Ureter (tissue), 1 donor: ENCODE measurements at regions not wholly inside any gene's neighbourhood (a gene's known extent, or its start where the extent isn't known, plus 50 kb on each side); places are given as distances from the start of the nearest gene placed in this dataset.
"Not testable (repeated sequence)": the region's sequence is repeated elsewhere in the genome, so short reads cannot be mapped to it uniquely, and the experiment has no call there.

Experiments
- DNase-seq: peaks from one replicate; pipeline ENCODE4 v3.0.0-alpha.2; 2020; ENCODE audit warnings: low spot score
- donor health status: DM: yes; HTN: yes; CAD: no.

DNA sequence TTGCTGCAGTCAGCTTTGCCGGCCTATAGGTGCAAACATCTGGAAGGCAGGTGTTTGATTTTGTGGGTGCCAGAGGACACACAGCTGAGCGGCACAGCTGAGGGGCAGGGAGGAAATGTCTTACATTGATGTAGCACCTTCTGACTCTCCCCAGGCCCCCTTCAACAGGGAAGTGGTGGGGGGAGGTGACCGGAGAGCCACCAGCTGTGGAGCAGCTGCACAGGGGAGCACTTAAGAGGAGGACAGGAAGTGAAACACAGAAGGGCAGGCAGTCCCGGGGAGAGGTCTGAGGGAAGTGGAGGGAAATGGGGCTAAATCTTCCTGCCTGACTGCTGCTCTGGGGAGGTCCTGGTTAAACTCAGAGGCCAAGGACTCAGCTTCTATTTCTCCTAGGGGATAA lies 409.1 kb downstream of the TNS1 start:
- DNase-seq: no peak

DNA sequence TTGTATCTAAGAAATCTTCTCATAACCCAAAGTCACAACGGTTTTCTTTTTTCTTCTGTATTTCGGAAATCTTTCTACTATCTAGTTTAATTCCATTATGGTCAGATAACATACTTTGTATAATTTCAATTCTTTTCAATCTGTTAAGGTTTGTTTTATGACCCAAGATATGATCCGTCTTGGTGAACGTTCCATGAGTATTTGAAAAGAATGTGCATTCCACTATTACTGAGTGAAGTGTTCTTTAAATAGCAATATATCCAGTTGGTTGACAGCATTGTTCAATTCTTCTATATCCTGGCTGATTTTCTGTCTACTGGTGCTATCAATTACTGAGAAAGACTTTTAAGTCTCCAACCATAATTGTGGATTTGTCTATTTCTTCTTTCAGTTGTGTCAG lies 414.5 kb downstream of the TNS1 start:
- no peak for DNase-seq

DNA sequence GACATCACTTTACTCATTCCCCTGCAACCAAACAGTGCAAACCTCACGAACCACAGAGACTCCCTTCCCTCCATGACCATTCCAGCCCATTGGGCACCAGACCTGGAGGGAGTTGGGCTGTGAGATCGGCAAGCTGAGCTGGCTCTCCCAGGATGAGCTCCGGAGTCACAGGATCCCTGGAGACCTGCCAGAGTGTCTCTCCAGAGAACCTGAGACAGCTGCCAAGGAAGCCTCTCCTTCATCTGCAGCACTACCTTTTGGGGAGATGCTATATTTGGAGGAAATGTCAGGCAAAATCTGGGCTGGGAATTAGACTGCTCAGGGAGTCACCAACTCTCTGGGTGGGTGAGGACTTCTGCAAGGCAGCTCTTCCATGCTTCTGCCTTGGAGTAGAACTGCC lies 417.4 kb downstream of the TNS1 start:
- DNase-seq: no peak

DNA sequence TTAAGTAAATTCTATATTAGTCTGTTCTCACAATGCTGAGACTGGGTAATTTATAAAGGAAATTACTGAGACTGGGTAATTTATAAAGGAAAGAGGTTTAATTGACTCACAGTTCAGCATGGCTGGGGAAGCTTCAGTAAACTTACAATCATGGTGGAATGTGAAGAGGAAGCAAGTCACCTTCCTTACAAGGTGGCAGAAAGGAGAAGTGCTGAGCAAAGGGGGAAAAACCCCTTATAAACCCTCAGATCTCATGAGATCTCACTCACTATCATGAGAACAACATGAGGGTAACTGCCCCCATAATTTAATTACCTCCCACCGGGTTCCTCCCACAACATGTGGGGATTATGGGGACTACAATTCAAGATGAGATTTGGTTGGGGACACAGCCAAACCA lies 422.4 kb downstream of the TNS1 start:
- not testable (repeated sequence) for DNase-seq

DNA sequence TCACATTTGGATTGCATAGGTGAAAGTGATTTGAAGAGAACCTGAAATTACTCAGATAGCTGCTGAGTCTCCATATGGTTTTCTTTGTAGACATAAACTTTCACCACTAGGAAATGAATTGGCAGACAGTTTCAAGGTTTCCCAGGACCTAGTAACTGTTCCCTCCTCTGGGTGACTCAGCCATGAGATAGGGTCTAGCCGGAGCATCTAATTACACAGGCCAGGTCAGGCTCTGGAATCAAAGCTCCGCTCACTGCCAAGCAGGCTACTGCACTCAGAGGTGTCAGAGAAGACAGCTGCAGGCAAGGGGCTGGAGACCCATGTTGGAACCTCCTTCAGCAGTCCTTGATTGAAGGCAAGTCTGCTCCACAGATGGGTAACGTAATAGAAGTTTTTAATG lies 429.2 kb downstream of the TNS1 start:
- DNase-seq: no peak

DNA sequence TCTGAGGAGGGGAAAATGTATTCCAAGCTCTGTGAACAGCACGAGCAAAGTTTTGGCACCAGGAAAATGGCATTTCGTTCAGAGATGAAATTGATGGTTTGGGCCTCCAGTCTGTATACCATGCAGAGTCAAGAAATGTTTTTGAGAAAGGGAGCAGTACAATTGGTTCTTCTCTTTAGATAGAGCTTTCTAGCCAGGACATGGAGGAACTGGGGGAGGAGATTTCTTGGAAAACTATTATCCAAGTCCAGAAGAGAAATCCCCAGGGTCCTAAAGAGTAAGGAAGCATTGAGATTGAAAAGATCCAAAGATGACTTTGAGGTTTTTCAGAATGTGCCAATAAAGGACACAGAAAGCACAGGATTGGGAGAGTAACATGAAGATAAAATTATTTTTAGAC lies 432.4 kb downstream of the TNS1 start:
- no peak for DNase-seq

DNA sequence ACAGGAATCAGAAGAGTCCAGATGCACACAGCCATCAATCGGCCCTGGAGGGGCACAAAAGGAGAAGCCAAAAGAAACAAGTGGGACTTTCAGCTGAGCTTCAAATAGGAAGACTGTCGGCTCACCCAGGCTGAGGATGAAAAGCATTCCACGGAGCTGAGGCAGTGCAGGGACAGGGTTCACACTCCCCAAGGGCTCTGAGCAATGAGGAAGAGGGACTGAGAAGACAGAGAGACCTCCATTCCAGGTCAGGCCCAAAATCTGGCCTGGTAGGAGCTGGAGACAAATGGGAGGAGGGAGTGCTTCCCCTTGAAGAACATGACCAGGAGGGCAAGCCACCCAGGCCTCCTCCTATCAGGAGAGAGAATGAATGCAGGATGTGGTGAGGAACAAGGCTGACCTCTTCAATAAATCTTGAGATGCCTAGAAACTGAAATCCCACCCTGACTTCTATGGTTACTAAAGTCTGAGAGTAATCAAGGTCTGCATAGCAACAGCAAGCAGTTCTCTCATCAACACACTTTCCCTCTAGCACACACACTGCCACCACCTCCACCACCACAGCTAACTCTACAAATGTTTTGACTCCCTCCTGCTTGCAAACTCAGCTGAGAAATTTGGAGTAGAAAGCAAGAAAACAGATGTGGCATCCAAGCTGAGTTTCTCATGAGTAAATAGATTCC lies 434.4 kb downstream of the TNS1 start:
- DNase-seq: no peak

DNA sequence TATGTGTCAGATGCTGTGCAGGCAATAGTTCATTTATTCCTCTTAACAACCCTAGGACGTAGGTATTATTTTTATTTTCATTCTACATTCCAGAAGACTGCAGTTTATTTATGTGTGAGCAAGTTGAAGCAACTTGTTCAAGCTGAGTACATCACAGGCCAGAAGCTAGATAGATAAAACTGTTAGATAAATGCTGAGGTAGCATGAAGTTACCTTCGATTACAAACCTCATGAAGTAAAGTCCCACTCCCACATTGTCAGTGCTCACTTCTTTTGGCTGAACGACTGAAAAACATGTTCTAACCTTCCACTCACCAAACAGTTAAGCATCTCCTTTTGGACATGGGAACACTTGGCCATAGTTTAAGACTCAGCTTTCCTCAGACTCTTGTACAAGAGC lies 439.2 kb downstream of the TNS1 start:
- DNase-seq: no peak

DNA sequence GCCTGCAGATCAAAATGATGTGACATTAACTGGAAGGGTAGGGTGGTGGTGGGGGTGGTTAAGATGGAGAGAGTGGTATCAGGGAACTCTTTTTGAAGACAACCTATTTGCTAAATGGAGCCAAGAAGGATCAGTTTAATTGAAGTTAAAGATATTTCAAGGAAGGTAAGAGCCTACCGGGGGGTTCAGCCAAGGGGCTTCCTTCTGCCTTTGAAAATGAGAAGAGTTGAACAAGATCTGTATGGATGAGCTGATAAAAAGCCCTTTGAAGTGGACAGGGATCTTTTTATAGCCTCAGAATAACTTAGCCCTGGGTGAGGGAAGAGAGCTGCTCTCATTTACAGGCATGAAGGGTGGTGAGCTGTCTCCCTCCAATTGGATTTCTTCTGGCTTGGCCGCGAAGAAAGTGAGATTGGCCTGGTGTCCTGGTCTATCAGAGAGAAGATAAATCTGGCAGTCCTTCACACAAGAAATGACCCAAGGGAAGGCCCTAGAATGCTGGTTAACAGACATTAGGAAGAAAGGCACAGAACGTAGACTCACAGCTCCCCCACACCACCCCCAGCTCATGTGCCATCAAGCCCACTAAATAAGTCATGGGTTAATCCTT lies 439.8 kb downstream of the TNS1 start:
- DNase-seq: no peak

DNA sequence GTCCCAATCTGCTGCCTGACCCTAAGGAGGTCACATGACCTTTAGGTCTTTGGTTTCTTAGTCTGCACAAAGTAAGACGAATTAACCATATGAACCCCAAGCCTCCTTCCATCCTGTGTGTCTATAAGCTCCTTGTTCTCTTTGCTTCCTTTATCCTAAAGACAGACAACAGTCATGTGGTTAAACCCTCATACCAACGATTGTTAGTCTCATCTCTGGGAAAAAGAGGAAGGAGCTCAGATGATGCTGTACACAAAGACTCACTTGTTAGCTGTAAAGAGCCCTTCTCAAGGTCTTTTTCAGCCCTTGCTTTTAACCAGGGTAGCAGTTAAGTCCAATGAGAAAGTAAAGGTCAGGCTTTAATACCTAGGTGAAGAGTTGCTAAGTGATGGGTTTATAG lies 443.7 kb downstream of the TNS1 start:
- no peak for DNase-seq

DNA sequence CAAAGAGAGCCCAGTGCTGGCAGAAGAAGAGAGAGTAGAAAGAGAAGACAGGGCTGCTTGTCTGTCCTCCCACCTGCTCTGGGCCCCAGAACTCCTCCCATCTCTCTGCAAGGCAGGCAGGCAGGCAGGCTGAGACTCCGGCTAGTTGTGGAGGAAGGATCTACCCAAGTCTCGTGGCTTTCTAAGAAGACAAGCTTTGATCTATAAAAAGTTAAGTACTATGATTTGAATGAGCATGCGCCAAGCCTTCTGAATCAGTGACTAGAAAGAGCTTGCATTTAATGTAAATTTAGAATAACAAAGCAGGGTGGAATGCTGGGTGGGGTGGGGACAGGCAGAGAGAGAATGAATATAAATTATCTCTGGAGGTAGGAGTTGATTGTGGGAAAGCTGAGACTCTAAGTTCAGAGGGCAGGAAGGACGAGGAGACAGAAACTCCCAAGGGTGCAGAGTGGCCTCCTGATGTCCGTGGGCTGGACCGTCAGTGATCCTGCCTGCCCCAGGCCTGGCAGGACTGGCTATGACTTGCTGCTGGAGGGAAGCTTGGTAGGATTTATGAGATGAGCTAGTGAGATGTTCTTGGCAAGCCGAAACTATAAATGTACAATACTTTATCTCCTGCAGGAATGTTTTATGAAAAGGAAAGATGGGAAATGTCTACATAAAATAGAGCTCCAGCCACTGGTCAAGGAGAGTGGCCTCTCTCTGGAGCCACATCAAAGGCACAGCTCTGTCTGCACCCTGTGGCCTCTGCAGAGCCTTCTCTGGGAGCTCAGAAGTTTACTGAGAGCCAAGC lies 447.5 kb downstream of the TNS1 start:
- peak; percentile 52 for DNase-seq

DNA sequence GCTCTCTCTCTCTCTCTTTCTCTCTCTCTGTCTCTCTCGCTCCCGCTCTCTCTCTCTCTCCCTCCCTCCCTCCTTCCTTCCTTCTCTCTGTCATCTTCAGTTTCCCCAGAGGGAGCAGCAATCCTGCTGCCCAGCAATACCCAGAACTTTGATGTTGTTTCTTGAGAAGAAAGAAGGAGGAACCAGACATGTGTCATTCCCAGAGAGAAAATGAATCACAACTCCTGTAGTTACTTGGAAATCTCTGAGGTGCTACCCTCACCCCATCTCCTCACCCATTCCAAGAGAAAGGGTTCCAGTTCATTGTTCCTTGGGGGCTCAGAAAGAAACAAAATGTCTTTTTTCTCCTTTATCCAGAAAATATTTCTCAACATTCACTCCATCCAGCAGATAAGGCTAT lies 449.1 kb downstream of the TNS1 start:
- DNase-seq: no peak

DNA sequence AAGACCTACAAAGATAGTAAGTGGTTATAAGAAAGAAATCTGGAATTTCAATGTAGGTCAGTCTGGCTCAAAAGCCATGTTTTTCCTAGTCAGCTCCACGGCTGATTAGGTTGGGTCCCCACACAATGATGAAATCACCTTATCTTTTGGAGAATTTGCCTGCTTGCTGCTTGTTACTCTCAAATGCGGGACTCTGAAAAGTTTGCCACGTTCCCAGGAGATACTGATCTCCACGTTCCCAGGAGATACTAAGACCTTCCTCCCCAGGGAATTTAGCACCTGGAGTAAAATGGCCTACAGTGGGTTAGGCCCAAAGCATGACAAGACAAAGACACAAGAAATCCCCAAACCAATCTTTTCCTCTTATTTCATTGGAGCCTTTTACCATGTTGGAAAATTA lies 449.6 kb downstream of the TNS1 start:
- no peak for DNase-seq

DNA sequence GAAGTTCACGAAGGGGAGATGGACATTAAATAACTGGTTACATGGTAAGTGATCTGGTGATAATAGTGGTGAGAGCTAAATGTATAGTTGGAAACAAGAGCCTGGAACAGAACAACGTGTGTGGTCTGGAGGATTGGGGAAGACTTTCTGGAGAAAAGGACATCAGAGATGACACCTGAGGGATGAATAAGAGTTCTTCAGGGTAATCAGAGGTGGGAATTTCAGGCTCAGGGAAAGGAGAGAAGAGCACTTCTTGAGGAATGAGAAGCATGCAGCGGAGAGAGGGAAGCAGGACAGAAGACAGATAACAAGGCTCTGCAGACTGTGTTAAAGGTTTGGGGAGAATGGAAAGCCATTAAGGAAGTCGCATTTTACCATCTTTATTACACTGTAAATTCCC lies 450.7 kb downstream of the TNS1 start:
- DNase-seq: no peak

DNA sequence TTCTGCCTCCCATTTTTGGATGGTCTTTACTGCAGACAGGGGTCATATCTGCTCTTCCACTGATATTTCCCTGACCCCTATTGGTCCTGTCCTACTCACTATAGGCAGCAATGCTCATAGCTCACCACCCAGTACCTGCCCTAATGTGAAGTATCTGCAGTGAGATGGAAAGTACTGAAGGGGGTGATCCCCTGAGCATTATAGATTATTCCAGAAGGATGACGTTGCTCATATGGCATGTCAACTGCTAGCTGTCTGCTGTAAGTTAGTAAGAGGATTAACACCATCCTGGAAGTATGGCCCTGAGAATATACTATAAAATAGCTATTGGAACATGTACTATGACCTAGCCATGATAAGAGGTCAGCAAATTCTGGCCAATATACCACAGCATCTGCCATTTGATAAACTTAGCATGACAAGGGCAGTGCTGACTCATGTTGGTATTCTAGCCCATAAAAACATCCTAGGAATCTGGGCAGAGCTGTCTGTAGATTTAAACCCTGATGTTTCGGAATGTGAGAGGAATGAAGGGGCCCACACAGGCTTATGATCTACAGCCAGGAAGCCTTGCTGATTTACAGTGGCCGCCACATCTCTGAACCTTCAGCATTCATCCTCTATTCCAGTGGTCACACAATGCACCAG lies 451.4 kb downstream of the TNS1 start:
- DNase-seq: no peak

DNA sequence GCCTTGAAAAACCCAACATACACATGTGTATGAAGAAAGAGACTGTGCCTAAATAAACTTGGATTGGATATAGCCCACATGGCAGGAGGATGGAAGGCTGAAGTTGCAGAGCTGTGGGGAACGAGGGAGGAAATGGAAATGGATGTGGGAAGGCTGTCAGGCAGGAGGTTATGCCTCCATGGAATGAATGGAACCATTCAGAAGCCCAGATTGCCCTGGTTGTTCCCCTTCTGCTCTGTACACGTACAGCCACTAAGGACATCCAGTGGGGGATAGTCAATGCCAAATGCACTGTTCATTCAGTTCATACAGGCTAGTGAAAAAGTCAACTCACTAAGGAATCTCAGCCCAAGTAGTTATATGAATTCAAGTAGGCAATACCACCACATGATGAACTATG lies 463.7 kb downstream of the TNS1 start:
- DNase-seq: no peak

DNA sequence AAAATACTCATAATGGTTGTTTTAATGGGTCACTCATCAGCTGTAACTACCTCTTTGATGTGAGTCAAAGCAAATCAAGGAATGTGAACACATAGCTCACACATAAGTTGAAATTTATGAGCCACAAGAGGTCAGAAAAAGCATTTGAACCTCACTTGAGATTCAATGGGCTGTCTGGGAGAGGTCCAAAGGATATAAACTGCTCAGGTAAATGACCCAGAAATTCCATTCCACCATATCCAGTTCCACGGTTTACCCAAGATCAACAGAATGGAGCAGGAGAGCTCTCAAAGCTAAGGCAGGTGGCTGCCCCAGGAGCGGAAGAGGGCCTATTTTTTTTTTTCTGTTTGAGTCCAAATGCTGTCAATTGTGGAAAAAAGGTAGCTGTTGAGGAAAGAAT lies 464.1 kb downstream of the TNS1 start:
- DNase-seq: no peak

DNA sequence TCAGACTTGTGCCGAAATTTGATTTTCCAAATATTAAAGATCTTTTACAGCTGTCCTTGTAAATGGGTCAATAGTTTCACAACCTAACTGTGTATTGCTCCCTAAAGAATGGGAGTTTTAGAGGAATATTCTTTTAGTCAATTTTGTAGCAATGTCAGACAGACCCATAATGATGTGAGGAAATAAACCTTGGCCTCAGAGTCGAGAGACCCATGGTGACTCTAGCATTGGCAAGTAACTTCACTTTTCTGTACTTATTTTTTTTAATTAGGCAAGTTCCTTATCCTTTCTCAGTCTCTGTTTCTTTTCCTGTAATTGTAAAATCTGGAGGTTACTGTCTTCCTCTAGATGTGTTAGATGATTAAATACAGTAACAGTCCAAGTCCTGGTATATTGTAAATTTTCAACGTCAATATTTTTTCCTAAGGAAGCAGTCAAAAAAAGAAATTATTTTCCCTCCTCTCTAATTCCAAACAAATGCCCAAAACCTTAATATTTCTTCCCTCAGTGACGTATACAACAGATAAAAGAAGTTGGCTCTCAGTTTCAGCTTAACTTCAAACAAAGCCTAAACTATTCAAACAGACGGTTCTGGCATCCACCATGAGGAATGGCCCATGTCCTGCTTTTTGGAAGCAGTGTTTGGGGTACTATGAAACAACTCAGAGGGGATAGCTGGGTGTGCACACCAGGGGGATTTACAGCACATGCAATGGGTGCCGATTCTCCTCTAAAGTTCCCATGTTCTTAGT lies 466.7 kb downstream of the TNS1 start:
- DNase-seq: no peak

DNA sequence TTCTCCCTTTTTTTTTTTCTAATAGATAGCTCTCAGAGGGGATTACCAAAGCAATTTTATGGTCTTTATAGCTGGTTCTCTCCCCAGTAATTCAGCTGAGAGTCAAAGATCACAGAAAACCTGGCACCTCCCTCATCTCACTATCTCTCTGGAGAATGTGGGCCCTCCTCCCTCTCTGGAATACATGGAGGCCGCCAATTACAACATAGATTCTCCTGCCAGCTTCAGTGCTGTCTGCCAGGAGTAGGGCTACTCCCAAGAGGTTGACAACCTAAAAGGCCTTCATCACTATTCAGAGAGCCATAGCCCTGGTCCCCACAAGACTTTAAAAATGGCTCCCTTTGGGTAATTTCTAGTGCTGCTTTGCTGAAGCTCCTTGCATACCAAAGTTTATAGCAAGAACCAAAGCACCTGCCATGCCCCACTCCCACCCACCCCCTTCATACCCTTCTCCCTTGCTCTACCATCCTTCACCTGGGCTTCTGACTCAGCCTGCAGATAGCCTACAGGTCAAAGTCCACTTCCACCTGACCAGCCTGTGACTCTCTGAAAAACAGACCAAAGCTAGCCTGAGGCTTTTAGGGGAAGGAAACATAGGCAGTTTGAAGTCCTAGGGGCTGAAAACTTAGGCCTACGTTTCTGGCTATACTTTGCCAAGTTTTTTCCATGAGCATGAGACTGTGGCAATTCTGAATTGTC lies 472.3 kb downstream of the TNS1 start:
- peak; percentile 60 for DNase-seq

DNA sequence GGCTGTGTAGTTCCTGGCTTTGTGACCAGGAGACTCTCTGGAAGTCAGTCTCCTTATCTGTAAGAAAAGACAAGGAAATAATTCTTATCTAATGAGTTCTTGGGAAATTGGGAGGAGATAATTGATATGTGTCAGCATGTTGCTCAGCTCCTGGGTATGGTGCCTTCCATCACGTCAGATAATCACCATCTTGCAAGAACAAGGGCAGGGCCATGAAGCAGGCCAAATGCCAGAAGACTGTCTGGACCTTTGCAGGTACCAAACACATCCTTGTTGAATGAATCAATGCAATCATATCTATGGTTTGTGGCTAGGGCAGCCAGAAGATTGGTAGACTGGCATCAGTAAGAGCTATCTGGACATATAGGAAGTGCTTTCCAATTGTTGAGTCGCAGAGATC lies 473.5 kb downstream of the TNS1 start:
- no peak for DNase-seq

DNA sequence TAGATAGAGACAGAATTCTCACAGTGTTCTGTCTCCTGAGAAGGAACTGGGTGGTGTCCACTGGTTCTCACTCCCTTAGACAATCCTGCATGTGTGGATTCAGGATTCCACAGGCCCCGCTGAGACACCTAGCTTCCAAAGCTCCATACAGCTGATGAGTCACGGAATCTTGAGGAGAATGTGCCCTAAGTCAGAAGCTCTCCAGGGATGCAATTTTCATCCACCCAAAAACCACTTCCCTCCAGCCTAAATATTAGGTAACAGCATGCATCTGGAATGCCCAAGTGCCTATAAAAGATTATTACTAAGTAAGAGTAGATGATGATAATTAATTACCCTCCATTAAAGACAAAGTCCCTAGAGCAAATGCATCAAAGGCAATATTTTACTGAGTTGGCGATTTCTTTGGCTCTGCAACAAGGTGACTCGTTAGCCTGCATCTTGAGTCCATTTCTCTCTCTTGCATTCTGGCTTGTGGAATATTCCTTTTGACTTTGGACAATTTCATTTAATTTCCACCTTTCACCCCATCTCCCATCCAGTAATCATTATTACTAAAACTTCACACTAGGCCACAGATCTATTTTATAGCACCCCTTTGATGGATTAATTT lies 475.1 kb downstream of the TNS1 start:
- DNase-seq: no peak
